ENCODE measurements at regions not wholly inside any gene's neighbourhood (a gene's known extent, or its start where the extent isn't known, plus 50 kb on each side); places are given as distances from the start of the nearest gene placed in this dataset.

GRCh38 chr12:90331262-90331661 lies 622.6 kb upstream of the ATP2B1 start:
- no peak for TF ChIP-seq EZH2phosphoT487 (conservative IDR thresholded peaks at IDR 0.05; ENCODE audit: low read length)
- no peak for TF ChIP-seq CTCF (IDR thresholded peaks at IDR 0.05; ENCODE audit: insufficient read depth, low read length, poor library complexity, severe bottlenecking)
